Panc1 (cell line): ENCODE measurements at regions not wholly inside any gene's neighbourhood (a gene's known extent, or its start where the extent isn't known, plus 50 kb on each side); places are given as distances from the start of the nearest gene placed in this dataset.

Experiments used
- ATAC-seq: fragments of 200-7000 bp; cut with Tn5 transposase; 2 replicates; pipeline ENCODE4 v1.9.1; 2020; ENCODE audit warnings: mild to moderate bottlenecking, moderate library complexity
- BruUV-seq: library from RNA; stranded (reverse); fragments of 400-500 nt; replicated peaks from 2 replicates; lab custom pipeline; 2021; lab: Mats Ljungman, UMichigan
- CTCF ChIA-PET: fragments of 300-600 bp; sonication (Branson Sonifier 250); formaldehyde crosslinking; loops from one replicate; lab custom pipeline; 2022; ENCODE audit warnings: antibody characterized with exemption; lab: Charles Lee
- POLR2A ChIA-PET: fragments of 300-600 bp; sonication (Branson Sonifier 250); formaldehyde crosslinking; loops from one replicate; lab custom pipeline; 2022; ENCODE audit warnings: antibody characterized with exemption; lab: Charles Lee
- DNase-seq: peaks from one replicate; pipeline ENCODE4 v3.0.0-alpha.2; 2010; ENCODE audit warnings: low read depth, low spot score
- H3K27ac ChIP-seq: 2 replicates; pipeline ENCODE4 v1.5.1; 2011; ENCODE audit warnings: mild to moderate bottlenecking, low read length, inconsistent platforms
- H3K27me3 ChIP-seq: fragments of 200-500 bp; sonication (Bioruptor generic); 2 replicates; pipeline ENCODE4 v1.6.0; 2014; ENCODE audit warnings: low read length, inconsistent platforms; ENCODE audit not compliant: control insufficient read depth, insufficient read depth
- H3K36me3 ChIP-seq: fragments of 200-500 bp; sonication (Bioruptor generic); 2 replicates; pipeline ENCODE4 v1.5.1; 2014; ENCODE audit warnings: inconsistent platforms, mild to moderate bottlenecking, low read length, moderate library complexity; ENCODE audit not compliant: control insufficient read depth, insufficient read depth
- H3K4me1 ChIP-seq: 2 replicates; pipeline ENCODE4 v1.5.1; 2011; ENCODE audit warnings: inconsistent platforms, mild to moderate bottlenecking, low read length, moderate library complexity; ENCODE audit not compliant: control insufficient read depth, insufficient read depth
- H3K4me3 ChIP-seq, 2 experiments: 2 replicates each; pipeline ENCODE4 v1.5.1; 2011 to 2012; ENCODE audit warnings: low read depth in 2 of 2, low read length in 2 of 2, mild to moderate bottlenecking in 2 of 2, inconsistent platforms in 1 of 2, moderate library complexity in 1 of 2
- H3K9me3 ChIP-seq: fragments of 200-500 bp; sonication (Bioruptor generic); 2 replicates; pipeline ENCODE4 v1.5.1; 2014; ENCODE audit warnings: low read depth, mild to moderate bottlenecking, inconsistent platforms, low read length, moderate library complexity; ENCODE audit not compliant: control insufficient read depth, insufficient read depth
- CTCF ChIP-seq: fragments of 450-650 bp; IDR thresholded peaks from 2 replicates; pipeline ENCODE4 v1.5.1; 2017; ENCODE audit warnings: mild to moderate bottlenecking
- POLR2AphosphoS5 ChIP-seq: IDR thresholded peaks from 2 replicates; pipeline ENCODE4 v1.6.1; 2012; ENCODE audit warnings: mild to moderate bottlenecking, low read depth, low read length, moderate library complexity
- REST ChIP-seq, 2 experiments: IDR thresholded peaks; 2 replicates each; pipeline ENCODE4 v1.6.1; 2011 to 2012; ENCODE audit warnings: low read depth in 2 of 2, control low read depth in 1 of 2, low read length in 1 of 2, mild to moderate bottlenecking in 1 of 2, moderate library complexity in 1 of 2; ENCODE audit not compliant: insufficient read depth in 1 of 2
- SIN3A ChIP-seq: IDR thresholded peaks from 2 replicates; pipeline ENCODE4 v1.6.1; 2012; ENCODE audit warnings: low read depth, mild to moderate bottlenecking, low read length, moderate library complexity, borderline replicate concordance; ENCODE audit not compliant: insufficient read depth
- TCF7L2 ChIP-seq: IDR thresholded peaks from 2 replicates; pipeline ENCODE4 v1.6.1; 2011; ENCODE audit warnings: mild to moderate bottlenecking, low read depth, low read length, inconsistent platforms
- in situ Hi-C: cut with HindIII; loops from 2 replicates; pipeline ENCODE4 v1.10.0; 2016; ENCODE audit warnings: low sequenced_read_pairs, low pct_unique_long_range_greater_than_20kb
- intact Hi-C: fragments of 100-400 bp; cut with micrococcal nuclease; formaldehyde crosslinking; loops from one replicate; pipeline ENCODE4 v1.10.0; 2022; ENCODE audit not compliant: unreplicated experiment

- CTCF ChIA-PET: no interaction called here
- no peaks in the 10 kb centered on the region for H3K9me3 ChIP-seq
- no TSS peak for BruUV-seq
- DNase-seq (no peak), ATAC-seq (no peak)
- no peak for TF ChIP-seq TCF7L2
- no peak for TF ChIP-seq SIN3A
- TF ChIP-seq POLR2AphosphoS5: no peak
- no peak for TF ChIP-seq REST (IDR thresholded peaks at IDR 0.05; ENCODE audit: insufficient read depth in 1 of 2, low read depth in 2 of 2, low read length in 1 of 2)
- no peak for TF ChIP-seq CTCF
- POLR2A ChIA-PET: no interaction called here
- in situ Hi-C loops (no loop called here), intact Hi-C loops (no loop called here)
- H3K4me1 ChIP-seq: no peaks in the 10 kb centered on the region
- no peaks in the 10 kb centered on the region for H3K36me3 ChIP-seq
- no peak overlapping the region for H3K4me3 ChIP-seq
- no peak overlapping the region for H3K27ac ChIP-seq
- no peaks in the 10 kb centered on the region for H3K27me3 ChIP-seq
These were observed 232.9 kb upstream of the GPR149 start for GRCh38 chr3:154662851-154663250.

- no peaks in the 10 kb centered on the region for H3K27me3 ChIP-seq
- H3K9me3 ChIP-seq: no peaks in the 10 kb centered on the region
- H3K4me1 ChIP-seq: no peaks in the 10 kb centered on the region
- POLR2A ChIA-PET: no interaction called here
- no peak overlapping the region for H3K27ac ChIP-seq
- no peaks in the 10 kb centered on the region for H3K36me3 ChIP-seq
- BruUV-seq: no TSS peak
- ATAC-seq: no peak
- DNase-seq: no peak
- intact Hi-C loops: no loop called here
- CTCF ChIA-PET: no interaction called here
- no peak overlapping the region for H3K4me3 ChIP-seq
- in situ Hi-C loops: no loop called here
- TF ChIP-seq CTCF: no peak
- no peak for TF ChIP-seq SIN3A
- TF ChIP-seq REST (IDR thresholded peaks at IDR 0.05; ENCODE audit: insufficient read depth in 1 of 2, low read depth in 2 of 2, low read length in 1 of 2): no peak
- no peak for TF ChIP-seq TCF7L2
- no peak for TF ChIP-seq POLR2AphosphoS5
These were observed 230.8 kb upstream of the GPR149 start for GRCh38 chr3:154660811-154661210.
